ENCODE measurements at regions not wholly inside any gene's neighbourhood (a gene's known extent, or its start where the extent isn't known, plus 50 kb on each side); places are given as distances from the start of the nearest gene placed in this dataset.

- no peak overlapping the region for H3K4me3 ChIP-seq
- no peaks in the 10 kb centered on the region for H3K27me3 ChIP-seq
- 75% methylated on average over 6 of the region's 6 CpGs for WGBS
- no peaks in the 10 kb centered on the region for H3K36me3 ChIP-seq
- DNase-seq (ENCODE audit: low spot score in 2 of 2) = no peak
- TF ChIP-seq EP300 (IDR thresholded peaks at IDR 0.05) (no peak), POLR2AphosphoS5 (IDR thresholded peaks at IDR 0.05) (no peak), POLR2A (IDR thresholded peaks at IDR 0.05) (no peak)
- TF ChIP-seq, protein P1, sequence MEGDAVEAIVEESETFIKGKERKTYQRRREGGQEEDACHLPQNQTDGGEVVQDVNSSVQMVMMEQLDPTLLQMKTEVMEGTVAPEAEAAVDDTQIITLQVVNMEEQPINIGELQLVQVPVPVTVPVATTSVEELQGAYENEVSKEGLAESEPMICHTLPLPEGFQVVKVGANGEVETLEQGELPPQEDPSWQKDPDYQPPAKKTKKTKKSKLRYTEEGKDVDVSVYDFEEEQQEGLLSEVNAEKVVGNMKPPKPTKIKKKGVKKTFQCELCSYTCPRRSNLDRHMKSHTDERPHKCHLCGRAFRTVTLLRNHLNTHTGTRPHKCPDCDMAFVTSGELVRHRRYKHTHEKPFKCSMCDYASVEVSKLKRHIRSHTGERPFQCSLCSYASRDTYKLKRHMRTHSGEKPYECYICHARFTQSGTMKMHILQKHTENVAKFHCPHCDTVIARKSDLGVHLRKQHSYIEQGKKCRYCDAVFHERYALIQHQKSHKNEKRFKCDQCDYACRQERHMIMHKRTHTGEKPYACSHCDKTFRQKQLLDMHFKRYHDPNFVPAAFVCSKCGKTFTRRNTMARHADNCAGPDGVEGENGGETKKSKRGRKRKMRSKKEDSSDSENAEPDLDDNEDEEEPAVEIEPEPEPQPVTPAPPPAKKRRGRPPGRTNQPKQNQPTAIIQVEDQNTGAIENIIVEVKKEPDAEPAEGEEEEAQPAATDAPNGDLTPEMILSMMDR (IDR thresholded peaks at IDR 0.05) = no peak
- no peaks in the 10 kb centered on the region for H3K9me3 ChIP-seq
- H3K27ac ChIP-seq = no peak overlapping the region
- peaks cover 7% of the 10 kb centered on the region for H3K4me1 ChIP-seq
Observed at GRCh38 chr1:219805191-219805590, 123.2 kb downstream of the SLC30A10 start.

- H3K4me3 ChIP-seq = no peak overlapping the region
- WGBS = 72% methylated on average over 5 of the region's 5 CpGs
- no peak for TF ChIP-seq EP300 (IDR thresholded peaks at IDR 0.05)
- TF ChIP-seq, protein P1 (IDR thresholded peaks at IDR 0.05) = no peak
- TF ChIP-seq POLR2A (IDR thresholded peaks at IDR 0.05) = no peak
- no peak for TF ChIP-seq POLR2AphosphoS5 (IDR thresholded peaks at IDR 0.05)
Observed at GRCh38 chr1:219801156-219801820, 127.1 kb downstream of the SLC30A10 start.

DNA sequence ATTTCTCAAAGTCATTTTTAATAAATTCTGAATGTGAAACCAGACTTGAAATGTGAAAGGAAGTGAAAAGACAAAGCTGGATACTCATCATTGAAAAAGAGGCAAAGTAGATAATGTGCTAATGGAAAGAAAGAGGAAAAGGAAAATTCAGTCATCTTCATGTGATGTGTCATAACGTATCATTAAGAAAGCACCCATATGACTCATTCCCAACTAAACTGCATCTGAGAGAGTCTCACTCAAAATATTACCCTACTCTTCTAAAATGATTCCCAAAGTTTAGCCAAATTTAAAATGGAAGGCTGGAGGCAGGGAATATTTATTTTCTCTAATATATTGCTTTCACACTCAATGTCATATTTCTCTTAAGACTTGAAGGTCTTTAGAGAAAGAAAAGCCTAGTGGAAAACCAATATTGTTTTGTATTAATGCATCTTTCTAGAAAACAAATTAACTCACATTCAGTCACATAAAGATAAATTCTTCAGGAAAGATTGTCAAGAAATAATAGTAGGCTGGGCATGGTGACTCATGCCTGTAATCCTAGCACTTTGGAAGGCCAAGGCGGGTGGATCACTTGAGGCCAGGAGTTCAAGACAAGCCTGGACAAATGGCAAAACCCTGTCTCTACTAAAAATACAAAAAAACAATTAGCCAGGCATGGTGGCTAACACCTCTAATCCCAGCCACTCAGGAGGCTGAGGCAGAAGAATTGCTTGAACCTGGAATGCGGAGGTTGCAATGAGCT lies 129.9 kb downstream of the SLC30A10 start:
- Histone ChIP-seq H3K9me3 (no peaks in the 10 kb centered on the region), H3K36me3 (no peaks in the 10 kb centered on the region), H3K4me1 (peaks cover 5% of the 10 kb centered on the region), H3K27ac (no peak overlapping the region), H3K27me3 (no peaks in the 10 kb centered on the region), H3K4me3 (no peak overlapping the region)
- 61% methylated on average over 3 of the region's 3 CpGs for WGBS
- no peak for DNase-seq (ENCODE audit: low spot score in 2 of 2)
- TF ChIP-seq POLR2A (IDR thresholded peaks at IDR 0.05) (no peak), EP300 (IDR thresholded peaks at IDR 0.05) (no peak), POLR2AphosphoS5 (IDR thresholded peaks at IDR 0.05) (no peak)
- TF ChIP-seq, protein P1 (IDR thresholded peaks at IDR 0.05) = no peak

More at GRCh38 chr1:219801156-219801820, 127.1 kb downstream of the SLC30A10 start:
- Histone ChIP-seq H3K27ac (no peak overlapping the region), H3K9me3 (no peaks in the 10 kb centered on the region), H3K27me3 (no peaks in the 10 kb centered on the region), H3K4me1 (peaks cover 5% of the 10 kb centered on the region), H3K36me3 (no peaks in the 10 kb centered on the region)
- no peak for DNase-seq (ENCODE audit: low spot score in 2 of 2)

DNA sequence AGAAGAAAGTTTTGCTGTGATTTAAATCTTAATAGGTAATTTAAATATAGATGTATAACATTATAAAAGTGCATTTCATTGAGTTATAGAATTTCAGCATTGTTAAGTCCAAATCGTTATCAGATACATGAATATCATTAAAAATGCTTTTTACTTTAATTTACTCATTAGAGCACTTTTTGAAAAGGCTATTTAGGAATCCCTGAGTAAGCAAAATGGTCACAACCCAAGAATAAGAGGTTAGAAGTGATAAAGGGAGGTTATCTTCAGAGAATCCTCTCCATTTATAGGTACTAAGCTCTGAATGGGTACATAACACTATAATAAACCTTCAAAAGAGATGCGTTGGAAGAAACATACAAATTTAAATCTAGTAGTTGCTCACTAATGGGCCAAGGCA lies 130.7 kb downstream of the SLC30A10 start:
- H3K4me1 ChIP-seq = peaks cover 5% of the 10 kb centered on the region
- TF ChIP-seq POLR2A (IDR thresholded peaks at IDR 0.05) = no peak
- no peak for TF ChIP-seq POLR2AphosphoS5 (IDR thresholded peaks at IDR 0.05)
- TF ChIP-seq EP300 (IDR thresholded peaks at IDR 0.05) = no peak
- TF ChIP-seq, protein P1 (IDR thresholded peaks at IDR 0.05) = no peak
- H3K36me3 ChIP-seq = no peaks in the 10 kb centered on the region
- no peaks in the 10 kb centered on the region for H3K27me3 ChIP-seq
- WGBS = 83% methylated on average over 2 of the region's 2 CpGs
- H3K27ac ChIP-seq = no peak overlapping the region
- no peaks in the 10 kb centered on the region for H3K9me3 ChIP-seq
- H3K4me3 ChIP-seq = no peak overlapping the region
- DNase-seq (ENCODE audit: low spot score in 2 of 2) = no peak

DNA sequence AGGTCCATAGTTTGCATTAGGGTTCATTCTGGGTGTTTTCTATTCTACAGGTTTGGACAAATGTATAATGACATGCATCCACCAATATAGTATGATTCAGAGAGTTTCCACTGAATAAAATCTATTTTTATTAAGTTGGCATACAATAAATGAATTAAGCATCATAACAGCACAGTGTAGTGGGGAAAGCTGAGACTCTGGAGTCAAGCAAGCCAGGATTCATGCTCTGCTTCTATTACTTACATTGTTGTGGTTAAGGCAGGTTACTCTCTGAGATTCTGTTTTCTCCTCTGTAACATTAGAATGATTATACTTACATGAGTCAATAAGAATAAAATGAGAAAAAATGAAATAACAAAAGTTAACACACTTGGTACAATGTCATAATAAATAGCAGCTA lies 131.3 kb downstream of the SLC30A10 start:
- TF ChIP-seq, protein P1 (IDR thresholded peaks at IDR 0.05) = no peak
- TF ChIP-seq POLR2AphosphoS5 (IDR thresholded peaks at IDR 0.05) (no peak), EP300 (IDR thresholded peaks at IDR 0.05) (no peak), POLR2A (IDR thresholded peaks at IDR 0.05) (no peak)
- DNase-seq (ENCODE audit: low spot score in 2 of 2) = no peak
- peaks cover 7% of the 10 kb centered on the region for H3K4me1 ChIP-seq

More for the DNA sequence above, 131.3 kb downstream of the SLC30A10 start:
- H3K36me3 ChIP-seq = no peaks in the 10 kb centered on the region
- no peaks in the 10 kb centered on the region for H3K9me3 ChIP-seq
- no peak overlapping the region for H3K27ac ChIP-seq
- H3K27me3 ChIP-seq = no peaks in the 10 kb centered on the region
- H3K4me3 ChIP-seq = no peak overlapping the region
